Endodermal cell (in vitro differentiated cells): ENCODE measurements at regions not wholly inside any gene's neighbourhood (a gene's known extent, or its start where the extent isn't known, plus 50 kb on each side); places are given as distances from the start of the nearest gene placed in this dataset.

Experiments used
- DNase-seq: peaks from one replicate; pipeline ENCODE4 v3.0.0-alpha.2; 2017
- H3K27ac ChIP-seq: 2 replicates; pipeline ENCODE4 v1.5.1; 2013; ENCODE audit warnings: mild to moderate bottlenecking, low read depth, low read length, moderate library complexity
- H3K27me3 ChIP-seq: 2 replicates; pipeline ENCODE4 v1.6.1; 2013; ENCODE audit warnings: mild to moderate bottlenecking, low read length, moderate library complexity; ENCODE audit not compliant: insufficient read depth, control insufficient read depth, poor library complexity, severe bottlenecking
- H3K36me3 ChIP-seq: 2 replicates; pipeline ENCODE4 v1.7.0; 2013; ENCODE audit warnings: mild to moderate bottlenecking, low read length, moderate library complexity; ENCODE audit not compliant: control insufficient read depth, insufficient read depth
- H3K4me1 ChIP-seq: one replicate; pipeline ENCODE4 v1.7.0; 2013; ENCODE audit warnings: low read length; ENCODE audit not compliant: control insufficient read depth, insufficient read depth
- H3K4me3 ChIP-seq: 2 replicates; pipeline ENCODE4 v1.5.1; 2013; ENCODE audit warnings: mild to moderate bottlenecking, low read length, moderate library complexity
- H3K9ac ChIP-seq: 2 replicates; pipeline ENCODE4 v1.6.1; 2013; ENCODE audit warnings: mild to moderate bottlenecking, low read length, moderate library complexity; ENCODE audit not compliant: poor library complexity, severe bottlenecking; ENCODE audit errors: extremely low read depth
- H3K9me3 ChIP-seq: 2 replicates; pipeline ENCODE4 v1.6.1; 2013; ENCODE audit warnings: mild to moderate bottlenecking, low read length, moderate library complexity; ENCODE audit not compliant: control insufficient read depth
- H3K27ac Mint-ChIP-seq: 2 replicates; pipeline ENCODE4 v1.8.0; 2020; ENCODE audit warnings: mixed read lengths
- H3K27me3 Mint-ChIP-seq: 2 replicates; pipeline ENCODE4 v1.8.0; 2021; ENCODE audit warnings: mild to moderate bottlenecking, mixed read lengths; ENCODE audit not compliant: insufficient read depth
- H3K36me3 Mint-ChIP-seq: 2 replicates; pipeline ENCODE4 v1.8.0; 2020; ENCODE audit warnings: low read depth, mixed read lengths
- H3K4me1 Mint-ChIP-seq: 2 replicates; pipeline ENCODE4 v1.8.0; 2020; ENCODE audit warnings: mixed read lengths
- H3K4me3 Mint-ChIP-seq: 2 replicates; pipeline ENCODE4 v1.8.0; 2020; ENCODE audit warnings: mild to moderate bottlenecking, moderate library complexity, mixed read lengths
- H3K9me3 Mint-ChIP-seq: 2 replicates; pipeline ENCODE4 v1.8.0; 2020; ENCODE audit warnings: mild to moderate bottlenecking, mixed read lengths
- WGBS, 2 experiments: methylation state at CpG; one replicate each; pipeline versions ENCODE4 v1.1.5 to v1.1.7; 2013; ENCODE audit warnings: missing lambda C conversion rate in 2 of 2, mixed read lengths in 1 of 2; ENCODE audit not compliant: insufficient coverage in 1 of 2, insufficient read length in 1 of 2; 5-methylcytosine and 5-hydroxymethylcytosine counted together
- TF ChIP-seq, protein P1 (sequence below): fragments of 200-600 bp; sonication (generic); conservative IDR thresholded peaks from 2 replicates; pipeline ENCODE4 v1.5.0; 2021; ENCODE audit warnings: antibody characterized with exemption, mild to moderate bottlenecking

GRCh38 chr6:90807791-90808701 is 221.2 kb upstream of the MAP3K7 start:
- Mint-ChIP-seq H3K27ac (no peak overlapping the region), H3K9me3 (no peaks in the 10 kb centered on the region), H3K36me3 (no peaks in the 10 kb centered on the region), H3K4me1 (peaks cover 52% of the 10 kb centered on the region), H3K4me3 (no peak overlapping the region), H3K27me3 (no peaks in the 10 kb centered on the region)
- TF ChIP-seq, protein P1, sequence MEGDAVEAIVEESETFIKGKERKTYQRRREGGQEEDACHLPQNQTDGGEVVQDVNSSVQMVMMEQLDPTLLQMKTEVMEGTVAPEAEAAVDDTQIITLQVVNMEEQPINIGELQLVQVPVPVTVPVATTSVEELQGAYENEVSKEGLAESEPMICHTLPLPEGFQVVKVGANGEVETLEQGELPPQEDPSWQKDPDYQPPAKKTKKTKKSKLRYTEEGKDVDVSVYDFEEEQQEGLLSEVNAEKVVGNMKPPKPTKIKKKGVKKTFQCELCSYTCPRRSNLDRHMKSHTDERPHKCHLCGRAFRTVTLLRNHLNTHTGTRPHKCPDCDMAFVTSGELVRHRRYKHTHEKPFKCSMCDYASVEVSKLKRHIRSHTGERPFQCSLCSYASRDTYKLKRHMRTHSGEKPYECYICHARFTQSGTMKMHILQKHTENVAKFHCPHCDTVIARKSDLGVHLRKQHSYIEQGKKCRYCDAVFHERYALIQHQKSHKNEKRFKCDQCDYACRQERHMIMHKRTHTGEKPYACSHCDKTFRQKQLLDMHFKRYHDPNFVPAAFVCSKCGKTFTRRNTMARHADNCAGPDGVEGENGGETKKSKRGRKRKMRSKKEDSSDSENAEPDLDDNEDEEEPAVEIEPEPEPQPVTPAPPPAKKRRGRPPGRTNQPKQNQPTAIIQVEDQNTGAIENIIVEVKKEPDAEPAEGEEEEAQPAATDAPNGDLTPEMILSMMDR = no peak
- no peak overlapping the region for H3K4me3 ChIP-seq
- no peak overlapping the region for H3K27ac ChIP-seq
- no peaks in the 10 kb centered on the region for H3K36me3 ChIP-seq
- H3K9me3 ChIP-seq = no peaks in the 10 kb centered on the region
- H3K4me1 ChIP-seq = peaks cover 7% of the 10 kb centered on the region
- no peaks in the 10 kb centered on the region for H3K27me3 ChIP-seq
- H3K9ac ChIP-seq = no peak overlapping the region
- 87 to 95% methylated on average over 4 to 6 of the region's 6 CpGs for WGBS, 2 experiments
- no peak for DNase-seq

- peaks cover 60% of the 10 kb centered on the region for H3K4me1 Mint-ChIP-seq
- 88 to 94% methylated on average over 1 of the region's 1 CpG for WGBS, 2 experiments
- H3K4me3 ChIP-seq = no peak overlapping the region
These were observed 218.8 kb upstream of the MAP3K7 start for GRCh38 chr6:90805619-90806155.

GRCh38 chr6:90803956-90804355 is 217.1 kb upstream of the MAP3K7 start:
- H3K36me3 ChIP-seq = no peaks in the 10 kb centered on the region
- no peaks in the 10 kb centered on the region for H3K9me3 Mint-ChIP-seq

More at GRCh38 chr6:90805619-90806155, 218.8 kb upstream of the MAP3K7 start:
- peaks cover 4% of the 10 kb centered on the region for H3K27me3 Mint-ChIP-seq
- H3K4me1 ChIP-seq = peaks cover 7% of the 10 kb centered on the region
- H3K27me3 ChIP-seq = no peaks in the 10 kb centered on the region
- H3K36me3 ChIP-seq = no peaks in the 10 kb centered on the region
- no peak overlapping the region for H3K27ac ChIP-seq
- DNase-seq = no peak
- H3K9me3 Mint-ChIP-seq = no peaks in the 10 kb centered on the region
- no peaks in the 10 kb centered on the region for H3K9me3 ChIP-seq
- H3K4me3 Mint-ChIP-seq = no peak overlapping the region
- H3K27ac Mint-ChIP-seq = no peak overlapping the region
- H3K9ac ChIP-seq = no peak overlapping the region
- TF ChIP-seq, protein P1 = no peak
- H3K36me3 Mint-ChIP-seq = no peaks in the 10 kb centered on the region

More at GRCh38 chr6:90803956-90804355, 217.1 kb upstream of the MAP3K7 start:
- Histone ChIP-seq H3K9me3 (no peaks in the 10 kb centered on the region), H3K4me1 (peaks cover 4% of the 10 kb centered on the region), H3K27ac (no peak overlapping the region), H3K4me3 (no peak overlapping the region), H3K9ac (no peak overlapping the region), H3K27me3 (no peaks in the 10 kb centered on the region)
- DNase-seq = no peak
- WGBS, 2 experiments = 85 to 93% methylated on average over 1 to 2 of the region's 2 CpGs
- Mint-ChIP-seq H3K36me3 (no peaks in the 10 kb centered on the region), H3K27ac (no peak overlapping the region), H3K27me3 (peaks cover 12% of the 10 kb centered on the region), H3K4me1 (peaks cover 46% of the 10 kb centered on the region), H3K4me3 (no peak overlapping the region)
- TF ChIP-seq, protein P1 = no peak
